ENCODE measurements at regions not wholly inside any gene's neighbourhood (a gene's known extent, or its start where the extent isn't known, plus 50 kb on each side); places are given as distances from the start of the nearest gene placed in this dataset.

GRCh38 chr17:65393514-65393913, 167.9 kb downstream of the AXIN2 start:
- no peak for TF ChIP-seq EP300 (IDR thresholded peaks at IDR 0.05)
- TF ChIP-seq CTCF (IDR thresholded peaks at IDR 0.05), result no peak

Data from ovary (tissue), 3 donors.